ENCODE measurements at regions not wholly inside any gene's neighbourhood (a gene's known extent, or its start where the extent isn't known, plus 50 kb on each side); places are given as distances from the start of the nearest gene placed in this dataset.

- TF ChIP-seq CTCF (IDR thresholded peaks at IDR 0.05 in 8 of 11, conservative IDR thresholded peaks at IDR 0.05 in 3 of 11) = no peak
- no peak for TF ChIP-seq POLR2A (IDR thresholded peaks at IDR 0.05)
Measured at GRCh38 chr12:124478985-124479645, 88.3 kb downstream of the NCOR2 start.
